Karpas-422 (cell line): ENCODE measurements at regions not wholly inside any gene's neighbourhood (a gene's known extent, or its start where the extent isn't known, plus 50 kb on each side); places are given as distances from the start of the nearest gene placed in this dataset.
A peak's percentile ranks its signal among the peaks of the same experiment; 100 is the strongest.

Experiments used
- DNase-seq: peaks from one replicate; pipeline ENCODE4 v3.0.0-alpha.2; 2015
- H2AFZ ChIP-seq: fragments of 200-600 bp; sonication (generic); 2 replicates; pipeline ENCODE4 v1.6.1; 2014; ENCODE audit warnings: antibody characterized with exemption, low read length, mixed read lengths
- H3K27ac ChIP-seq: fragments of 200-600 bp; sonication (generic); 2 replicates; pipeline ENCODE4 v1.5.1; 2014; ENCODE audit warnings: mild to moderate bottlenecking, low read length, moderate library complexity
- H3K27me3 ChIP-seq: fragments of 200-600 bp; sonication (generic); 2 replicates; pipeline ENCODE4 v1.6.1; 2014; ENCODE audit warnings: low read length, mixed read lengths
- H3K36me3 ChIP-seq: fragments of 200-600 bp; sonication (generic); 2 replicates; pipeline ENCODE4 v1.6.1; 2014; ENCODE audit warnings: low read length, mixed read lengths; ENCODE audit not compliant: insufficient read depth
- H3K4me1 ChIP-seq: fragments of 200-600 bp; sonication (generic); 2 replicates; pipeline ENCODE4 v1.6.1; 2014; ENCODE audit warnings: mild to moderate bottlenecking, low read length, mixed read lengths
- H3K4me2 ChIP-seq: fragments of 200-600 bp; sonication (generic); 2 replicates; pipeline ENCODE4 v1.6.1; 2014; ENCODE audit warnings: low read length, low read depth, mild to moderate bottlenecking; ENCODE audit not compliant: poor library complexity, severe bottlenecking
- H3K4me3 ChIP-seq: fragments of 200-600 bp; sonication (generic); 2 replicates; pipeline ENCODE4 v1.5.1; 2014; ENCODE audit warnings: mild to moderate bottlenecking, antibody characterized with exemption, low read length, mixed read lengths
- H3K79me2 ChIP-seq: fragments of 200-600 bp; sonication (generic); 2 replicates; pipeline ENCODE4 v1.6.1; 2014; ENCODE audit warnings: mild to moderate bottlenecking, low read length, mixed read lengths
- H3K9ac ChIP-seq: fragments of 200-600 bp; sonication (generic); 2 replicates; pipeline ENCODE4 v1.6.0; 2014; ENCODE audit warnings: low read length
- H3K9me2 ChIP-seq: fragments of 200-600 bp; sonication (generic), shearing (Covaris generic); replicated peaks from 2 replicates; pipeline ENCODE4 v1.6.0; 2014; ENCODE audit warnings: mild to moderate bottlenecking, low read length, moderate library complexity; ENCODE audit not compliant: insufficient read depth
- H3K9me3 ChIP-seq: fragments of 300-700, 200-600 bp; sonication (generic); 2 replicates; pipeline ENCODE4 v1.6.1; 2014; ENCODE audit warnings: low read length, mixed read lengths
- H4K20me1 ChIP-seq: fragments of 200-600 bp; sonication (generic); 2 replicates; pipeline ENCODE4 v1.6.1; 2014; ENCODE audit warnings: mild to moderate bottlenecking, antibody characterized with exemption, low read length, low read depth; ENCODE audit not compliant: insufficient read depth

DNA sequence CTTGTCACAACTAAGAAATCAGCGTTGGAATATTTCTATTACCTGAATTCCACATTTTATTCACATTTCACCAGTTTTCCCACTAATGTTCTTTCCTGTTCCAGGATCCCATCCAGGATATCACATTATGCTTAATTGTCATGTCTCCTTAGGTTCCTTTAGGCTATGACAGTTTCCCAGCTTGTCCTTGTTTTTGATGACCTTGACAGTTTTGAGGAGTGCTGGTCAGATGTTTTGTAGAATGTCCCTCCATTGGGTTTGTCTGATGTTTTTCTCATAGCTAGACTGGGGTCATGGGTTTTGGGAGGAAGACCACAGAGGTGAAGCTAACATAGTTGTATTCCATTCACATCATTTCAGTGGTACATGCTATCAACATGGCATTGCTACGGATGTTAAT lies 80.8 kb upstream of the HEPHL1 start:
- Histone ChIP-seq H3K27ac (no peak overlapping the region), H3K4me2 (no peak overlapping the region), H4K20me1 (no peaks in the 10 kb centered on the region), H2AFZ (no peak overlapping the region), H3K9ac (no peak overlapping the region), H3K4me3 (no peak overlapping the region), H3K79me2 (no peaks in the 10 kb centered on the region), H3K9me3 (no peaks in the 10 kb centered on the region), H3K27me3 (no peaks in the 10 kb centered on the region), H3K9me2 (no peaks in the 10 kb centered on the region), H3K36me3 (no peaks in the 10 kb centered on the region), H3K4me1 (peaks cover 4% of the 10 kb centered on the region)
- no peak for DNase-seq

DNA sequence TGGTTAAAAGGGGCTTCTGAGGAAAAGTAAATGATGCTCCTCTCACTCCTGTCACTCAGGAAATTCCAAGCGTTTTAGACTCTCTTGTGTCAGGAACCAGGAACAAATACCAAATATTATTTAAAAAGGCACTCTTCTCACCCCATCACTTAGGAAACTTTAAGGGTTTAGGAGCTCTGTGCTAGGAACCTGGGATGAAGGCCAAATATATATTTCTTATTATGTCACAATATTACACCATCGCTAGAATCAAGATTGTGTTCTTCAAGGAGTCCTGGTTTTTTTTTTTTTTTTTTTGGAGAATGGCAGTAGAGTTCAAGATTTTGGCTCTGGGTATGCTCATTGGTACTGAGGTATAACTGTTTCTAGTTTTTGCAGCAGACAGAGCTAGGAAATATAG lies 79.0 kb upstream of the HEPHL1 start:
- Histone ChIP-seq H3K79me2 (no peaks in the 10 kb centered on the region), H3K9me3 (no peaks in the 10 kb centered on the region), H3K9ac (no peak overlapping the region), H3K27me3 (no peaks in the 10 kb centered on the region), H3K9me2 (no peaks in the 10 kb centered on the region), H3K36me3 (no peaks in the 10 kb centered on the region), H4K20me1 (no peaks in the 10 kb centered on the region), H3K4me3 (no peak overlapping the region), H3K4me1 (peaks cover 4% of the 10 kb centered on the region; the same call in 1 of the 2 replicates), H2AFZ (no peak overlapping the region), H3K4me2 (no peak overlapping the region), H3K27ac (no peak overlapping the region)
- DNase-seq: no peak

DNA sequence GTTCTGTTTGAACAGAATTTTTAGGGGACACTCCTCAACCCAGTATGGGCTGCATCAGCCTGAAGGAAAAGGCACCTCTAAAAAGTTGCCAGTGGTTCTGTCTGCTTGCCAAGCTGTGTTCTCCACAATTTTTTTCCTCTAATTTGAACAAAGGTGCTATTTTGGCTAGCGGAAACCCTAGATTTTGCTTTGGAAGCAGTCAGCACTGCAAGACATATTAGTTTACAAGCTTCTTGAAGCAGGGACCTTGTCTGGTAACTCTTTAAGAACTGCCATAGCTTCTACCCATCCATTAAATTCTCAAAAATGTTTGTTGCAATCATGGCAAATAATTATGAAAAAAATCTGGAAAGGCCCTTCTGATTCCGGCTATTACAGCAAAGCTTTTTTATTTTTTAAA lies 75.6 kb upstream of the HEPHL1 start:
- H2AFZ ChIP-seq: no peak overlapping the region
- DNase-seq: no peak
- H3K79me2 ChIP-seq: no peaks in the 10 kb centered on the region
- H3K9me3 ChIP-seq: no peaks in the 10 kb centered on the region
- peaks cover 4% of the 10 kb centered on the region for H3K4me1 ChIP-seq
- H4K20me1 ChIP-seq: no peaks in the 10 kb centered on the region
- H3K9ac ChIP-seq: no peak overlapping the region
- H3K4me3 ChIP-seq: no peak overlapping the region
- no peak overlapping the region for H3K4me2 ChIP-seq
- no peaks in the 10 kb centered on the region; the same call in 1 of the 2 replicates for H3K27me3 ChIP-seq
- H3K27ac ChIP-seq: no peak overlapping the region
- no peaks in the 10 kb centered on the region for H3K9me2 ChIP-seq
- H3K36me3 ChIP-seq: no peaks in the 10 kb centered on the region

DNA sequence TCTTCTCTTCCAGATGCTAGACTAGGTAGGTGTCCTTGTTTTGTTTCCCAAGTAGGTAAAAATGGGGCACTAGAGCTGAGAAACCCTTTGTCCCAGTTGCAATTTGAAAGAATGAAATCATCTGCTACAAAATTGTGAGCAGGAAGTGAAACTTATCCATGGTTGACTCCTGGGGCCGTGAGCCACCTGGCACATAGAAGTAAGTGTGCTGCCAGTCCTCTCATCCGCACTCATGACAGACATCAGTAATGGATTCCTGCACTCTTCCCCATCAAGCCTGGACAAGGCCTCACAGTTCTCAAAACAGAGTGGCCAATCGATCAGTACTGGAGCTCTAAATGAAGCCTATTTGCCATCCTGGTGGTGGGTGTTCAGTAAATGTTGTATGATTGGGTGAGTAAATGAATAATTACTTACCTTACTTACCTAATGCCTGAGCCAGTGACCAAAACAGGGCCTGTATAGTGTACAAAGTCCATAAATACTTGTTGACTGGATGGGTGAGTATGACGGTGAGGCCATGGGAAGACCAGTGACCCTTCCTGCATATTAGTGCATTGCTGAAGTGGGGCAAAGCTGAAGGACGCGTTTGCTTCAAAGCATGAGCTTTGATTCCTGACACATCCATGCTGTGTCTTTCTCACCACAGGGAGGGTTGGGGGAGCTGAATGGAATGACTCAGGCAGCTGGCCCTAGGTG lies 68.9 kb upstream of the HEPHL1 start:
- Histone ChIP-seq H3K27me3 (no peaks in the 10 kb centered on the region; the same call in 1 of the 2 replicates), H3K4me1 (peaks cover 35% of the 10 kb centered on the region), H3K36me3 (no peaks in the 10 kb centered on the region), H3K9me2 (no peaks in the 10 kb centered on the region), H2AFZ (no peak overlapping the region), H3K79me2 (no peaks in the 10 kb centered on the region), H3K4me3 (no peak overlapping the region), H3K27ac (no peak overlapping the region; the same call in 1 of the 2 replicates), H3K4me2 (no peak overlapping the region), H3K9ac (no peak overlapping the region), H4K20me1 (no peaks in the 10 kb centered on the region), H3K9me3 (no peaks in the 10 kb centered on the region)
- peak; percentile 74 for DNase-seq

DNA sequence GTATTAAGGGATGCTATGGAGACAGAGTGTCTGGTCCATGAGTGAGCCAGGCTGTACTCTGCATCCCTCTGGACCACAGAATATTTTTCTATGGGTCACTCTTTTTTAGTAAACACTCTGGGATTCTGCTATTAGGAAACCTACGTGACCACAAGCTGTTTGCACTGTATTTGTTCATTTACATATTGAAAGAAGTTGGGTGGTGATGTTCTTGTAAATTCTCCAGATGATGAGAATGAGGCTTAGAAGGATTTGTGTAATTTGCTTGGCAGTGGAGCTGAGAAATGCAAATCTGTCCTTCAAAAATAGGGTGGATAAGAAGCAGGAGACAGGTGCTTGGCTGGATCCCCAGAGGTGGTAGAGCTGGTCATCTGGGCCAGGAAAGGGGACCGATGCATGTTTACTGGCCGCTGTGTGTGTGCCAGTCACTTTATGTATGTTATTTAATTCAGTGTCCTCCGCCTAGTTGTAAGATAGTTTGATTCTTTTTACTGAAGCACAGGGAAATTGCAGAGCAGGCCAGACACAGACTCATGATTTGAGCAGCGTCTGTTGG lies 63.7 kb upstream of the HEPHL1 start:
- H3K4me2 ChIP-seq: peak overlapping the region; percentile 25
- H2AFZ ChIP-seq: no peak overlapping the region
- H3K9me3 ChIP-seq: no peaks in the 10 kb centered on the region
- no peaks in the 10 kb centered on the region for H3K79me2 ChIP-seq
- peak overlapping the region; percentile 9; the same call in 1 of the 2 replicates for H3K9ac ChIP-seq
- peak overlapping the region; percentile 55; the same call in 1 of the 2 replicates for H3K27ac ChIP-seq
- no peak overlapping the region; the same call in 1 of the 2 replicates for H3K4me3 ChIP-seq
- no peaks in the 10 kb centered on the region for H3K36me3 ChIP-seq
- no peaks in the 10 kb centered on the region for H3K27me3 ChIP-seq
- H3K9me2 ChIP-seq: no peaks in the 10 kb centered on the region
- no peaks in the 10 kb centered on the region for H4K20me1 ChIP-seq
- H3K4me1 ChIP-seq: peaks cover 37% of the 10 kb centered on the region
- peak; percentile 58 for DNase-seq

DNA sequence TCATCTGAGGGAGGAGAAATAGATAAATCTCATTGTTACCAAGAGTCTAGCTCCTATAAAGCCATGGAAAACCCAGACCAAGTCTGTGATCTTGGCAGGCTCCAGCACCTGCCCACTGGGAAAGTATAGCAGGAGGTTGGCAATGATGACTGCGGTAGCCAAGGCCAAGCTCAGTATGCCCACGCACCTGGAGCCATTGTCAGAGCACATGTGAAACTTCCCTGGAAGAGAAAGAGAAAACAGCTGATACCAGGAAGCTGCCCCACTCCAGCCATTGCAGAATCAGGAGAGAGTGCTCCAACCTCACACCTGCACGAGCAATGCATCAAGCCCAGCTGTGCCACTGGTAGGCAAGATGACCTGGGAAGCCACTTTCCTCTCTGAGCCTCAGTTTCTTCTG lies 62.2 kb upstream of the HEPHL1 start:
- no peak overlapping the region for H3K9ac ChIP-seq
- H3K9me2 ChIP-seq: no peaks in the 10 kb centered on the region
- no peaks in the 10 kb centered on the region for H3K79me2 ChIP-seq
- H3K27me3 ChIP-seq: no peaks in the 10 kb centered on the region
- H3K4me1 ChIP-seq: peaks cover 35% of the 10 kb centered on the region
- no peaks in the 10 kb centered on the region for H3K36me3 ChIP-seq
- H4K20me1 ChIP-seq: no peaks in the 10 kb centered on the region
- no peak overlapping the region for H3K4me3 ChIP-seq
- H3K27ac ChIP-seq: no peak overlapping the region
- H3K9me3 ChIP-seq: no peaks in the 10 kb centered on the region
- H3K4me2 ChIP-seq: no peak overlapping the region
- no peak for DNase-seq
- no peak overlapping the region for H2AFZ ChIP-seq

DNA sequence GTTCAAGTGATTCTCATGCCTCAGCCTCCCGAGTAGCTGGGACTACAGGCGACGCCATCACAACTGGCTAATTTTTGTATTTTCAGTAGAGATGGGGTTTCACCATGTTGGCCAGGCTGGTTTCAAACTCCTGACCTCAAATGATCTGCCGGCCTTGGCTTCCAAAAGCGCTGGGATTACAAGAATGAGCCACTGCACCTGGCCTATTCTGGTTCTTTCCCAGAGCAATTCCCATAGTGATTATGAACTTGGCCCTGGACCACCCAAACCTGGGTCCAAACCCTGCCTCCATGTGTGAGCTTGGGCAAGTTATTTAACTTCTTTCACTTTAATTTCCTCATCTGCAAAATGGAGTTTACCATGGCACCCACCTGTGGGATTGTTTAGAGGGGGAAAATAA lies 61.5 kb upstream of the HEPHL1 start:
- Histone ChIP-seq H3K36me3 (no peaks in the 10 kb centered on the region), H3K9me3 (no peaks in the 10 kb centered on the region), H3K9me2 (no peaks in the 10 kb centered on the region), H3K27ac (no peak overlapping the region), H2AFZ (no peak overlapping the region), H3K4me2 (no peak overlapping the region), H3K9ac (no peak overlapping the region), H3K4me1 (peaks cover 35% of the 10 kb centered on the region), H3K4me3 (no peak overlapping the region), H3K27me3 (no peaks in the 10 kb centered on the region), H4K20me1 (no peaks in the 10 kb centered on the region), H3K79me2 (no peaks in the 10 kb centered on the region)
- DNase-seq: no peak

DNA sequence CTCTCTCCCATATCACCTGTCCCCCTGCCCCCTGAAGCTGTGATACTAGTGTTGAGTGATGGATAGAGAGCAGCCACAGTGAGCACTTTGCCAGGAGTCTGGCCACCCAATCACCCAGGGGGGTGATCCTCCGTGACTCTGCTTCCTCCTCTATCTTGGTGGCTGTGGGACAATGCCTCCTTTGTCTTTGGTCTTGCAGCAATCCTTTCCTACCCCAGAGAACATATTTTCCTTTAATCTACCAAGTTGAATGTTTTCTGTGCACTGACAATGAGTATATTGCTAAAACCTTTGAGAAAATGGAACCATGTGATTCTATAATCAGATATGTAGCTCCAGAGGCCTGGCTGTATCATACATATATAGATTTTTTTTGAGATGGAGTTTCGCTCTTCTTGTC lies 58.1 kb upstream of the HEPHL1 start:
- Histone ChIP-seq H4K20me1 (no peaks in the 10 kb centered on the region), H3K9me3 (no peaks in the 10 kb centered on the region), H3K4me3 (no peak overlapping the region), H3K79me2 (no peaks in the 10 kb centered on the region), H3K4me1 (peaks cover 6% of the 10 kb centered on the region), H3K36me3 (no peaks in the 10 kb centered on the region), H3K9me2 (no peaks in the 10 kb centered on the region), H2AFZ (no peak overlapping the region), H3K27me3 (0 out of 2 replicates have a peak, but pooled peaks cover 2% of the 10 kb centered on the region), H3K9ac (no peak overlapping the region), H3K4me2 (no peak overlapping the region), H3K27ac (no peak overlapping the region)
- no peak for DNase-seq
